C4-2B (cell line): ENCODE measurements at regions not wholly inside any gene's neighbourhood (a gene's known extent, or its start where the extent isn't known, plus 50 kb on each side); places are given as distances from the start of the nearest gene placed in this dataset.

Source experiments
- ZFX ChIP-seq: fragments of 450-650 bp; IDR thresholded peaks from 2 replicates; pipeline ENCODE4 v1.6.1; 2017
- TF ChIP-seq, protein P1 (sequence below): fragments of 450-650 bp; conservative IDR thresholded peaks from 2 replicates; pipeline ENCODE4 v1.5.1; 2017; ENCODE audit warnings: mild to moderate bottlenecking

DNA sequence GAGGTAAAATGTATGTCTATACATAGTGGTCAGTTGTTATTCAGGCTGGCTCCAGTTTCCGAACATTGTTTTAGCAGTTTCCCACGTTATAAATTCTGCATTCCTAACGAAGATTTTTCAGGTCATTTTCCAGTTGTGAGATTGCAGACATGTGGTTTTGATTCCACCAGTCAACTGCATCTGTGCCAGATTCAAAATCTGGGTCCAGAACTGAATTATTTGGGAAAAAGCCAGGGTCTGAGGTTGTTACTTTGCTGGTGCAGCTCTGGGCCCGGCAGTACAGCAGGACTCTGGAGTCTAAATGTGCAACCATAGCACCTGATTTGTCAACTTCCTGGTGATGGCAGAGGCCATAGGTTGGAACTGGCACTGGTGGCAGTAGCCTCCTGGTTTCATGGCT, 105.7 kb upstream of the MEGF10 start:
- TF ChIP-seq, protein P1, sequence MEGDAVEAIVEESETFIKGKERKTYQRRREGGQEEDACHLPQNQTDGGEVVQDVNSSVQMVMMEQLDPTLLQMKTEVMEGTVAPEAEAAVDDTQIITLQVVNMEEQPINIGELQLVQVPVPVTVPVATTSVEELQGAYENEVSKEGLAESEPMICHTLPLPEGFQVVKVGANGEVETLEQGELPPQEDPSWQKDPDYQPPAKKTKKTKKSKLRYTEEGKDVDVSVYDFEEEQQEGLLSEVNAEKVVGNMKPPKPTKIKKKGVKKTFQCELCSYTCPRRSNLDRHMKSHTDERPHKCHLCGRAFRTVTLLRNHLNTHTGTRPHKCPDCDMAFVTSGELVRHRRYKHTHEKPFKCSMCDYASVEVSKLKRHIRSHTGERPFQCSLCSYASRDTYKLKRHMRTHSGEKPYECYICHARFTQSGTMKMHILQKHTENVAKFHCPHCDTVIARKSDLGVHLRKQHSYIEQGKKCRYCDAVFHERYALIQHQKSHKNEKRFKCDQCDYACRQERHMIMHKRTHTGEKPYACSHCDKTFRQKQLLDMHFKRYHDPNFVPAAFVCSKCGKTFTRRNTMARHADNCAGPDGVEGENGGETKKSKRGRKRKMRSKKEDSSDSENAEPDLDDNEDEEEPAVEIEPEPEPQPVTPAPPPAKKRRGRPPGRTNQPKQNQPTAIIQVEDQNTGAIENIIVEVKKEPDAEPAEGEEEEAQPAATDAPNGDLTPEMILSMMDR = no peak
- no peak for TF ChIP-seq ZFX
